Astrocyte of the spinal cord (primary cell): ENCODE measurements at regions not wholly inside any gene's neighbourhood (a gene's known extent, or its start where the extent isn't known, plus 50 kb on each side); places are given as distances from the start of the nearest gene placed in this dataset.

Source experiments
- DNase-seq: peaks from one replicate; pipeline ENCODE4 v3.0.0; 2011; ENCODE audit warnings: low read depth, low spot score
- H3K4me3 ChIP-seq: 2 replicates; pipeline ENCODE4 v1.5.1; 2011; ENCODE audit warnings: low read depth, mild to moderate bottlenecking, low read length, moderate library complexity
- in situ Hi-C: cut with HindIII; loops from 2 replicates; pipeline ENCODE4 v1.10.0; 2017; ENCODE audit warnings: low sequenced_read_pairs
- TF ChIP-seq, protein P1 (sequence below): IDR thresholded peaks from 2 replicates; pipeline ENCODE4 v1.5.1; 2012; ENCODE audit warnings: low read depth, mild to moderate bottlenecking, low read length, inconsistent platforms

DNA sequence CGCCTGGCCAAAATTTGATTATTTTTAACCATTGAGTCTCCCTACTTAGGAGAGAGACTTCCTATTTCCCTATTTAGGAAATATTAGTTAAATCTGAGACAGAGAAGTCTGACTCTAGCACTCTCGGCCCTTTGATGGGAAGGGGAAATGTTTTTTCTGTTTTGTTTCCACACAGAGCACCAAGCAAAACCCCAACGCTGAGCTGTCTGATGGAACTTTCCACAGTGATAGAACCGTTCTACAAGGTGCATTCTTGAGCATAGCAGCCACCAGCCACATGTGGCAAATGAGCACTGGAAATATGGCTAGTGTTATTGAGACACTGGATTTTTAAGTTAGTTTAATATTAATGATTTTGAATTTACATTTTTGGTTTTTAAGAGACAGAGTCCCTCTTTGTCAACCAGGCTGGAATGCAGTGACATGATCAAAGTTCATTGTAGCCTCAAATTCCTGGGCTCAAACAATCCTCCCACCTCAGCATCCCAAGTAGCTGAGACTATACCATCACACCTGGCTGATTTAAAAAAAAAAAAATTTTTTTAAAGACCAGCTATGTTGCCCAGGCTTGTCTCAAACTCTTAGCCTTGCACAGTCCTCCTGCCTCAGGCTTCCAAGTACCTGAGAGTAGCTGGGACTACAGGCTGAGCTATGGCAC is 77.3 kb upstream of the GALNT2 start:
- H3K4me3 ChIP-seq = no peak overlapping the region
- in situ Hi-C loops = no loop called here
- TF ChIP-seq, protein P1, sequence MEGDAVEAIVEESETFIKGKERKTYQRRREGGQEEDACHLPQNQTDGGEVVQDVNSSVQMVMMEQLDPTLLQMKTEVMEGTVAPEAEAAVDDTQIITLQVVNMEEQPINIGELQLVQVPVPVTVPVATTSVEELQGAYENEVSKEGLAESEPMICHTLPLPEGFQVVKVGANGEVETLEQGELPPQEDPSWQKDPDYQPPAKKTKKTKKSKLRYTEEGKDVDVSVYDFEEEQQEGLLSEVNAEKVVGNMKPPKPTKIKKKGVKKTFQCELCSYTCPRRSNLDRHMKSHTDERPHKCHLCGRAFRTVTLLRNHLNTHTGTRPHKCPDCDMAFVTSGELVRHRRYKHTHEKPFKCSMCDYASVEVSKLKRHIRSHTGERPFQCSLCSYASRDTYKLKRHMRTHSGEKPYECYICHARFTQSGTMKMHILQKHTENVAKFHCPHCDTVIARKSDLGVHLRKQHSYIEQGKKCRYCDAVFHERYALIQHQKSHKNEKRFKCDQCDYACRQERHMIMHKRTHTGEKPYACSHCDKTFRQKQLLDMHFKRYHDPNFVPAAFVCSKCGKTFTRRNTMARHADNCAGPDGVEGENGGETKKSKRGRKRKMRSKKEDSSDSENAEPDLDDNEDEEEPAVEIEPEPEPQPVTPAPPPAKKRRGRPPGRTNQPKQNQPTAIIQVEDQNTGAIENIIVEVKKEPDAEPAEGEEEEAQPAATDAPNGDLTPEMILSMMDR = no peak
- DNase-seq = no peak

DNA sequence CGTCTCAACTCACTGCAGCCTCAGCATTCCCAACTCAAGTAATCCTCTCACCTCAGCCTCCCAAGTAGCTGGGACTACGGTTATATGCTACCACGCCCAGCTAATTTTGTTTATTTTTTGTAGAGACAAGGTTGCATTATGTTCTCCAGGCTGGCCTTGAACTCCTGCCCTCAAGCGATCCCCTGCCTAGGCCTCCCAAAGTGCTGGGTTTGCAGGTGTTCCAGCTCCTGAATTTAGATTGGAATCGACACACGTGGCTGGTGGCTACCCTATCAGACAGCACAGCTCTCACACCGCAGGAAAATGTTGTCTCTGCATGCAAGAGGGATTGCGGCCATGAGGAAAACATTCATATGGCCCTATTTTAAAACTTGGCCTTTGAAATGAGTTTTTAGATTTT is 76.7 kb upstream of the GALNT2 start:
- in situ Hi-C loops = no loop called here
- TF ChIP-seq, protein P1 = no peak
- no peak for DNase-seq
- H3K4me3 ChIP-seq = no peak overlapping the region

DNA sequence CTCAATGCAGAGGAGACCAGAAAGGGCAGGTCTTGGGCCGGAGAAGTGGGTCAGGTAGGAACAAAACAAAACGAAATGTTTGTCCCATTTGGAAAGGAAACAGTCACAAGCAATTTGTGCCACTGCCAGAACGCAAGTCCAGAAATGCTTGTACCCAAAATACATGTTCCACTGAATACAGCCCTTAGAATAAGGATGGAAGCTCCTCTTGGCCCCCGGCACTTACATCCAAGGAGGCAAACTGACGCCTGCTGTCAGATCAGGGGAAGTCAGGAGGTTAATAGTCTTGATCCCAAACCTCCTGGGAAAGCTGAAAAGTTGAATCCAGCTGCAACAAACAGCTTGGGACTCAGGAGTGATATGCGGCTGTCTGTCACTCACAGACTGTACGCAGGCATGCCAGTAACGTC is 75.9 kb upstream of the GALNT2 start:
- in situ Hi-C loops = no loop called here
- TF ChIP-seq, protein P1 = no peak
- H3K4me3 ChIP-seq = no peak overlapping the region
- no peak for DNase-seq

DNA sequence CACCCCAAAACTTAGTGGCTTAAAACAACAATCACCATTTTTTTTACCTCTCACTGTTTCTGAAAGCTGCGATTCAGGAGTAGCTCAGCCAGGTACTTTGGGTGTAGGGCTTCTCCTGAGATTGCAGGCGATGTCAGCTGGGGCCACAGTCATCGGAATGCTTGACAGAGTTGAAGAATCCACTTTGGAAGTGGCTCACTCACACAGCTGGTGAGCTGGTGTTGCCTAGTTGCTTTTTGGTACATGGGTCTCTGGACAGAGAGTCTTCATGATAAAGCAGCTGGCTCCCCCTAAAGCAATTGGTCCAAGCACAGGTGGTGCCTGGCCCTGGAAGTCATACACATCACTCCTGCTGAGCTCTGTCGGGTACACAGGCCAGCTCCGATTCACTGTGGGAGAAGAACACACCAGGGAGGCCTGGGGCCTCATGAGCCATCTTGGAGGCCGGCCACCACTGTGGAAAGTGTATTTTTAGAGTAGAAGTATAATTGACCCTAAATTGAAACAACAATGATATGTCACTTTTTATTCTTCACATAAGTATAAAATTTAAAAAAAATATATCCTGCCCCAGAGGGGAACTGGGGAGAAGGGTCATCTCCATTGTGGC is 75.2 kb upstream of the GALNT2 start:
- in situ Hi-C loops = no loop called here
- no peak for DNase-seq
- H3K4me3 ChIP-seq = no peak overlapping the region
- TF ChIP-seq, protein P1 = no peak

DNA sequence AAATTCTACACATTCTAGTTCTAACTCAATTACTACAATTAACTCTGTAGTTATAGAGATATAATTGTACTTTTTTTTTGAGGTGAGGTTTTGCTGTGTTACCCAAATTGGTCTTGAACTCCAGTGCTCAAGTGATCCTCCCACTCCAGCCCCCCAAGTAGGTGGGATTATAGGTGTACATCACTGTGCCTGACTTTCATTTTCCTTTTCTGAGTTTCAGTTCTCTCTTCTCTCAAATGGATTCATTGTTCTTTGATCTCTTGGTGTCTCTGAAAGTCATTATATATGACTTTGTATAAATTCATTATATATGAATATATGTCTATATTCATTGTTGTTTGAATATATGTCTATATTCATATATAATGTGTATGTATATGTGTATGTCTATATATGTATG is 74.0 kb upstream of the GALNT2 start:
- no peak for DNase-seq
- in situ Hi-C loops = no loop called here
- no peak overlapping the region for H3K4me3 ChIP-seq

DNA sequence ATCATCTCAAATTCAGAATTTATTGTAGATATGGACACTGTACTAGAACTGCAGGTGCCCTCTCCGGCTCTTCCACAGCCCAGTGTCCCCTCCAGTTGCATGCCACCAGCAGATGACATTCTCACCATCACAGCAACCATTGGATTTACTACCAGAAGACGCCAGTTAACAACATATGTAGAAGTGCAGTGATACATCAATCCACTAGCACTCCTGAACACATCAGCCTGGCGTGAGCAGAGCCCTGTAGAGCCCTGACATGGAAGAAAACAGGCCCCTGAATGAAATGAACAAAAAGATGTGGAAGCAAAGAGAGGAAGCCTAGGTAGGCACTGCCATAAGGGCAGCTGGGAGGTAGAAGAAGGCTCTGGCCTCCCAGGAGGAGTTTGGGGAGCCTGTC is 73.1 kb upstream of the GALNT2 start:
- TF ChIP-seq, protein P1 = no peak
- no peak for DNase-seq
- in situ Hi-C loops = no loop called here
- H3K4me3 ChIP-seq = no peak overlapping the region

More for the DNA sequence above, 74.0 kb upstream of the GALNT2 start:
- TF ChIP-seq, protein P1 = no peak
